ENCODE measurements at regions not wholly inside any gene's neighbourhood (a gene's known extent, or its start where the extent isn't known, plus 50 kb on each side); places are given as distances from the start of the nearest gene placed in this dataset.

DNA sequence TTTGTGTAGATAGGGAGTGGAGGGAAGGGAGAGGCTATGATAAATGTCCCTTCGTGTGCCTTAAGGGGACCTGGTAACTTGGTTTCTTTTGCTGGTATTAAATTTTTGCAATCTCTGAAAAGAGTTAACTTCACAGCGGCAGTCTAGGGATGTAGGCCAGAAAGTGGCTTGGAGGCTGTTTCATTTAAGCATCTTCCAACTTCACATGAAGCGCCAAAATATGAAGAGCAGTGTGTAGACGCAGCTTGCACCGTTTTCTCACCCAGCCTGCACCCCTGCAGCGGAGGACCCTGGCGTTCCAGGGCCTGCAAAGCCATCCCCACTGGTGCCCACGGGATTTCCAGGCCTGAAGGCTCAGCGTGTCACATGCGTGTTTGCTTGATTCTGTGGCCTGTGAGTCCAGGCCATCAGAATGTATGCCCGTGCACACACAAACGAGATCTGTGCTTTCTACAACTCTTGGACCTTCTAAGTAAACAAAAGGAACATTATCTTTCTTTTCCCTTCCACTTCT, 87.2 kb upstream of the EPB41L3 start:
- no peaks in the 10 kb centered on the region for H3K9me3 Mint-ChIP-seq
- peak overlapping the region; percentile 77 for H3K4me3 Mint-ChIP-seq
- peaks cover 8% of the 10 kb centered on the region for H3K4me1 Mint-ChIP-seq
- H3K36me3 Mint-ChIP-seq (ENCODE audit: low read depth), result no peaks in the 10 kb centered on the region
- TF ChIP-seq, protein P1, sequence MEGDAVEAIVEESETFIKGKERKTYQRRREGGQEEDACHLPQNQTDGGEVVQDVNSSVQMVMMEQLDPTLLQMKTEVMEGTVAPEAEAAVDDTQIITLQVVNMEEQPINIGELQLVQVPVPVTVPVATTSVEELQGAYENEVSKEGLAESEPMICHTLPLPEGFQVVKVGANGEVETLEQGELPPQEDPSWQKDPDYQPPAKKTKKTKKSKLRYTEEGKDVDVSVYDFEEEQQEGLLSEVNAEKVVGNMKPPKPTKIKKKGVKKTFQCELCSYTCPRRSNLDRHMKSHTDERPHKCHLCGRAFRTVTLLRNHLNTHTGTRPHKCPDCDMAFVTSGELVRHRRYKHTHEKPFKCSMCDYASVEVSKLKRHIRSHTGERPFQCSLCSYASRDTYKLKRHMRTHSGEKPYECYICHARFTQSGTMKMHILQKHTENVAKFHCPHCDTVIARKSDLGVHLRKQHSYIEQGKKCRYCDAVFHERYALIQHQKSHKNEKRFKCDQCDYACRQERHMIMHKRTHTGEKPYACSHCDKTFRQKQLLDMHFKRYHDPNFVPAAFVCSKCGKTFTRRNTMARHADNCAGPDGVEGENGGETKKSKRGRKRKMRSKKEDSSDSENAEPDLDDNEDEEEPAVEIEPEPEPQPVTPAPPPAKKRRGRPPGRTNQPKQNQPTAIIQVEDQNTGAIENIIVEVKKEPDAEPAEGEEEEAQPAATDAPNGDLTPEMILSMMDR (conservative IDR thresholded peaks at IDR 0.05), result no peak
- peaks cover 54% of the 10 kb centered on the region for H3K27me3 Mint-ChIP-seq (ENCODE audit: low read depth)
- H3K27ac Mint-ChIP-seq (ENCODE audit: unreplicated experiment), result no peak overlapping the region
- no peak for DNase-seq (ENCODE audit: low read depth, low spot score)

DNA sequence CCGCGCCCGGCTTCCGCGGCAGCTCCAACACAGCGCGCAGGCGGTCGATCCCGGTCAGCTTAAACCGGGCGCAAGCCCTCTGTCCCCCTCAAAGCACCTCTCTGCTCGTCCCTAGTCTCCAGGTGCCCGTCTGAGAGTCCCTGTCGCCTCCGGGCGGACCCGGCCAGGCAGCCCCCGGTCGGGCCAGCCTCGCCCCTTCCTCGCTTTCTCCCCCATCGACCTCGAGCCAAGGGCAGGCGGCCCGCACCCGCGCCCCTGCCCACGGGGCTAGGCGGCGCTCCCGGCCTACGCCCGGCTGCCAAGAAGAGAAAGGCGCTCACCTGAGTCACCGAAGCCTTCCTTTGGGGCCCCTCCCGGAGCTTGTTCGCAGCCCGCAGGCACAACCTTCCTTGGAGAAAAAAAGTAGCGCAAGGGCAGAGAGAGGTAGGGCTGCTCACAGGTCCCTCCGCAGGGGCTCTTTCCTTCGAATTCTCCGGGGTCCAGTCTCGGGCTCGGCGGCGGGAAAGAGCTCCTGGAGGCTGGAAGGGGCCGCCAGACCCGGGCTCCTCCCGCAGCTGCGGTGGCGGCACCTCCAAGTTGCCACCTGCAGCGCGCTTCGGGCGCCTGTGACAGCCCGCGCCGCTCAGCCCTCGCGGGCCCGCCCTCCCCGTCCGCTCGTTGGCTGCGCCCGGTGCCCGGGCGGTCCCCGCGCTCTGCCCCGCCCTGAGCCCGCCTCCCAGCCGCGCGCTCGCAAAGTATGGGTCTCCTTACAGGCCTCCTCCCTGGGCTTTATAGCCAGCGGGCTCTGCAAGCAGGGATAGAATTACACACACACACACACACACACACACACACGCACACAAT, 86.5 kb upstream of the EPB41L3 start:
- Mint-ChIP-seq H3K27ac (ENCODE audit: unreplicated experiment) (no peak overlapping the region), H3K4me3 (peak overlapping the region; percentile 87), H3K27me3 (ENCODE audit: low read depth) (peaks cover 53% of the 10 kb centered on the region), H3K36me3 (ENCODE audit: low read depth) (no peaks in the 10 kb centered on the region), H3K9me3 (no peaks in the 10 kb centered on the region), H3K4me1 (peaks cover 8% of the 10 kb centered on the region)
- DNase-seq (ENCODE audit: low read depth, low spot score), result peak; percentile 69
- TF ChIP-seq, protein P1 (conservative IDR thresholded peaks at IDR 0.05), result no peak

DNA sequence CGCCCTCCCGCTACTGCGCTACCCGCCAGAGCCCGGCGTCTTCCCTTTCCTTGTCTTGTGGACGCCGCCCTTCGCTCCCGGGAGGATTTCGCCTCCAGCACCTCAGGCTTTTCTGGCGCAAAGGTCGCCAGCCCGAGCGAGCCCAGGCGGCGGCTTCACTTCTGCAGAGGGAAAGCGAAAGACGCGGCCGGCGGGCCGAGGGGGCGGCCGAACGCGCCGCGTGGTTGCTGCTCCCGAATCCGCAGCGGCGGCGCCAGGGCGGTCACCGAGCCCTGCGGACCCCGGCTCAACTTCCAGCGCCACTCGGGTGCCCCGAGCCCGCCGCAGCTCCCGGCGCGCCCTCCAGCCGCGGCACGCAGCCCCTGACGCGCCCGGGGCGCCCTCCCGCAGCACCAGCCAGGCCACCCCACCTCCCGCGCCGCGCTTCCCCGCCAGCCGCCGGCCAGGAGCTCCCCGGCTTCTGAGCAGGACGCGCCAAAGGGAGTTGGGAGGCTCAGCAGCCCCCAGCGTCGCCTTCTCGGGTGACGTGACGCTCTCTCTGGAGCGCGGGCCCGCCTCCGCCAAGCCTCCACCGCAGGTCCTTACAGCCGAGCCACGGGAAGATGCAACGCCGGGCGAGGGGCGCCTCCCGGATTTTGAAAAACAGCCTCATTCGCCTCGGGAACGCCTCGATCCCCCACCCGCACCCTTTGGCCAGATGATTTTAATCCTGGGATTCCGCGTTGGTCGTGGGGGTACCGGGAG, 84.9 kb upstream of the EPB41L3 start:
- Mint-ChIP-seq H3K4me1 (peaks cover 8% of the 10 kb centered on the region), H3K27ac (ENCODE audit: unreplicated experiment) (no peak overlapping the region), H3K4me3 (peak overlapping the region; percentile 87), H3K9me3 (no peaks in the 10 kb centered on the region), H3K36me3 (ENCODE audit: low read depth) (no peaks in the 10 kb centered on the region), H3K27me3 (ENCODE audit: low read depth) (peaks cover 39% of the 10 kb centered on the region)
- peak; percentile 28 for DNase-seq (ENCODE audit: low read depth, low spot score)
- TF ChIP-seq, protein P1 (conservative IDR thresholded peaks at IDR 0.05), result no peak

DNA sequence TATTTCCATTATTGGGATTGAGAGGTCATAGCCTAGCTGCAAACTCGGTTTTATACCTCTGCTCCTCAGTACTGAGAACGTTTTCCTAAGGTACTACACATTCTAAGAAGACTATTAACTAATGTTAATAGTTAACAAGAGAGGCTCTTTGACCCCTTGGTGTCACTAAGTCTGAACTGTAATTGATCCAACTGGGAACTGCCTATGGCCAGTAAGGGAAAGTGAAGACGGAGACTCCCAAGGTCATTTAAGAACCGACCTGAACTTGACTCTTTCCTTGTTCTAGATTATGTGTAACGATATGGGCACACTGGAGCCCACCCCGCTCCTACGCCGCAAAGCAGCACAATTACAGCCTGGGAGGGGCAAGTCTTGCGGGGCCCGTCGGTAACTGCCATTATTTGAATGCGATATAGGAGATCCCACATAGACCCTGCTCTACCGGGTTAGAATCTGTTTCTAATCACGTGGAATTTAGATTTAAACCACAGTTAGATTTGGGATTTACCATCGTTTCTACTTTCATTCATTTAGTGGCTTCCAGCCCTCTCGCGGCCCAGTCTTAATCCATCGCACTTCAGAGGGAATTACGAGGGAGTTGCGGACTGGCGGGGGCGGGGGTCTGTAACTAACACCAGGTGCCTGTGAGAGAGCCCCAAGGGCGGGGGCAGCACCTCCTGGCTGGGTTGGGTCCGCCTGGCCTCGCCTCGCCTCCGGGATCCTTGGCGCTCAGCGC, 84.1 kb upstream of the EPB41L3 start:
- no peak for DNase-seq (ENCODE audit: low read depth, low spot score)
- Mint-ChIP-seq H3K27ac (ENCODE audit: unreplicated experiment) (no peak overlapping the region), H3K4me1 (peaks cover 8% of the 10 kb centered on the region), H3K4me3 (peak overlapping the region; percentile 85), H3K27me3 (ENCODE audit: low read depth) (peaks cover 38% of the 10 kb centered on the region), H3K9me3 (no peaks in the 10 kb centered on the region), H3K36me3 (ENCODE audit: low read depth) (no peaks in the 10 kb centered on the region)
- TF ChIP-seq, protein P1 (conservative IDR thresholded peaks at IDR 0.05), result no peak

DNA sequence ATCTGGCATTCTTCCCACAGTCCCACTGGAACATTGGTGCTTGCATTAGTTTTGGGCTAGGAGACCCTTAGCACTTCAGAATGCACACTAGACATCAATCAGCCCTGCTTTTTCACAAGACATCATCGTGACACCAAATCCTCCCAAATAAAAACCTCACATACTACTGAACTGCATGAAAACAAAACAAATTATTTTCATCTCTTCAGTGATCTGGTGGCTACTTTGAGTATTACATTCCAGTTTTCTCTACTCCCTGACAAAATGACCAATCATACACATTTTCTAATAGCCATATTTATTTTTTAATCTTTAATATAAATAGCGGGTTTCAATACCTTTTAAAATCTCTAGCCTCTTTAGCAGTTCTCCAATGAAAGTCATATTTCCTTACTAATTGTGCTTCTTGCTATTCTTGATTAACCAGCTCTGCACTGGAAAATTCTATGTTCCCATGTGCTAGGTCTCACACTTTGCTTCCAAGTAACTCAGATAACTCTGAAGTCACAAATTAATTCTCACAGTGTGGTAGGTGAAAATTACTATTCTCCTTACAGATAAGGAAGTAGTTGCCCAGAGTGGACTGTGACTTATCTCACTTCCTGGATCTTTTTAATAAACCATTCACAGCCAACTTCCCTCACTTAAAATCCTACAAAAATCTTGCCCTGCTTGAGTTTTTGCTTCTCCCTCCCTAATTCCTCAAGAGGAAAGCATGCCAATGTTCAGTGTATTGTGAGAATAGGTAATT, 82.5 kb upstream of the EPB41L3 start:
- H3K9me3 Mint-ChIP-seq, result no peaks in the 10 kb centered on the region
- no peak for DNase-seq (ENCODE audit: low read depth, low spot score)
- no peak overlapping the region for H3K4me3 Mint-ChIP-seq
- H3K27ac Mint-ChIP-seq (ENCODE audit: unreplicated experiment), result no peak overlapping the region
- no peaks in the 10 kb centered on the region for H3K36me3 Mint-ChIP-seq (ENCODE audit: low read depth)
- H3K27me3 Mint-ChIP-seq (ENCODE audit: low read depth), result peaks cover 27% of the 10 kb centered on the region
- peaks cover 6% of the 10 kb centered on the region for H3K4me1 Mint-ChIP-seq
- TF ChIP-seq, protein P1 (conservative IDR thresholded peaks at IDR 0.05), result peak; percentile 45
